Cardiac fibroblast (primary cell): ENCODE measurements at regions not wholly inside any gene's neighbourhood (a gene's known extent, or its start where the extent isn't known, plus 50 kb on each side); places are given as distances from the start of the nearest gene placed in this dataset.

ENCODE experiments used
- DNase-seq, 2 donors: peaks; one replicate each; pipeline versions ENCODE4 v3.0.0 to v3.0.0-alpha.2; 2010; ENCODE audit warnings: low read depth in 2 of 2
- H3K4me3 ChIP-seq, 2 donors: replicated peaks in 1 of 2; 1 replicate in 1 of 2; 2 replicates in 1 of 2; pipeline ENCODE4 v1.5.1; 2011; ENCODE audit warnings: low read depth in 2 of 2, low read length in 2 of 2, mild to moderate bottlenecking in 2 of 2, moderate library complexity in 1 of 2
- TF ChIP-seq, protein P1 (sequence below): IDR thresholded peaks from one replicate; pipeline ENCODE4 v1.5.1; 2011; ENCODE audit warnings: low read depth, mild to moderate bottlenecking, low read length, inconsistent platforms

DNA sequence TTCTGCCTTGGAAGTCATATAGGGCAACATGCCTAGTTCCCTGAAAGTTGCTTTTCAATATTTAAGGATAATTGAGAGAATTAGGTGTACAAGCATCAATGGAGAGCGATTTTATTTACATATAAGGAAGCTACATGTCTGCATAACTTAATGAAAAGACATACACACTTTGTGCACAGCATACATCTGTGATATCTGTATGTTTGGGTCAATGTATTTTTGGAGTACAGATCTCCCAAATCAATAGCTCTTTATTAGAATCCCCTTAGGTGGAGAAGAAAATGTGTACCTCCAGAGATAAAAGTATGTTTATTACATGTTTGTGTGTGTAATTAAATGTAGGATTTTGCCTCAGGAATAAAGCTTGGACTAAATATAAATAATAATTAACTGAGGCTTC lies 373.7 kb upstream of the CCNH start:
- no peak for DNase-seq
- no peak overlapping the region for H3K4me3 ChIP-seq
- TF ChIP-seq, protein P1, sequence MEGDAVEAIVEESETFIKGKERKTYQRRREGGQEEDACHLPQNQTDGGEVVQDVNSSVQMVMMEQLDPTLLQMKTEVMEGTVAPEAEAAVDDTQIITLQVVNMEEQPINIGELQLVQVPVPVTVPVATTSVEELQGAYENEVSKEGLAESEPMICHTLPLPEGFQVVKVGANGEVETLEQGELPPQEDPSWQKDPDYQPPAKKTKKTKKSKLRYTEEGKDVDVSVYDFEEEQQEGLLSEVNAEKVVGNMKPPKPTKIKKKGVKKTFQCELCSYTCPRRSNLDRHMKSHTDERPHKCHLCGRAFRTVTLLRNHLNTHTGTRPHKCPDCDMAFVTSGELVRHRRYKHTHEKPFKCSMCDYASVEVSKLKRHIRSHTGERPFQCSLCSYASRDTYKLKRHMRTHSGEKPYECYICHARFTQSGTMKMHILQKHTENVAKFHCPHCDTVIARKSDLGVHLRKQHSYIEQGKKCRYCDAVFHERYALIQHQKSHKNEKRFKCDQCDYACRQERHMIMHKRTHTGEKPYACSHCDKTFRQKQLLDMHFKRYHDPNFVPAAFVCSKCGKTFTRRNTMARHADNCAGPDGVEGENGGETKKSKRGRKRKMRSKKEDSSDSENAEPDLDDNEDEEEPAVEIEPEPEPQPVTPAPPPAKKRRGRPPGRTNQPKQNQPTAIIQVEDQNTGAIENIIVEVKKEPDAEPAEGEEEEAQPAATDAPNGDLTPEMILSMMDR, result no peak

DNA sequence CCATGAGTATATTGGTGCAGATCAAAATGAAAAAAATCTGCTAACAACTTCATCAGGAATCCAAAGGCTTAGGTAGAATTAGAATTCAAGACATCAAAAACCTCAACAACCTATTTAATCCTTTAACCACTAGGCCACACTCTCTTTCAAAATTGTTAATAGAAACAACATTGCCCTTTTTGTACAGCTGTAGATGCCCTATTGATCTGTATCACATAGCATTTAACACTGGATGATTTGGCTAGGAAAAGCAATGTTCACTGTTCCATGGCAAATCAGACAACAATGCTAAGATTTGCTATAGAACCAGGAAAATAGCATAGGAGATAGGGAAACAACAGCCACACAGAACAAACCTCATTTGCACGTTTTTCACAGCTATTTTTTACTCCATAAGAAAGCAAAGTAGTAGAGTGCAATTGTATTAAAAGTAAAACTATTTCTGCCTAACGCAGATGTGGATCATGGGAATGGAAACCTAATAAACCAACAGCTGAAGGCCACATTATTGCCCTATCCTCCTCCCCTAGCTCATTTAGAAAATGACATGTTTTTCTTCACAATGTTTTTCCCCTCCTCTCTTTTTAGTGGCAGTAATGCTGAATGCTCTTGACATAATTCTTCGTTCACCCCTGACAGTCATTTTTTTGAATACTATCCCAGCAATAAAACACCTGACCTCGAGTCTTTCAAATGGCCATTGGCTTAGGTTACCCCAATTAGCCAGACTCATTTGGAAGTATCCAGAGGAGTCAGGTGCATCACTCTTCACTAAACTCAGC lies 373.0 kb upstream of the CCNH start:
- TF ChIP-seq, protein P1, result no peak
- no peak overlapping the region for H3K4me3 ChIP-seq
- no peak for DNase-seq

DNA sequence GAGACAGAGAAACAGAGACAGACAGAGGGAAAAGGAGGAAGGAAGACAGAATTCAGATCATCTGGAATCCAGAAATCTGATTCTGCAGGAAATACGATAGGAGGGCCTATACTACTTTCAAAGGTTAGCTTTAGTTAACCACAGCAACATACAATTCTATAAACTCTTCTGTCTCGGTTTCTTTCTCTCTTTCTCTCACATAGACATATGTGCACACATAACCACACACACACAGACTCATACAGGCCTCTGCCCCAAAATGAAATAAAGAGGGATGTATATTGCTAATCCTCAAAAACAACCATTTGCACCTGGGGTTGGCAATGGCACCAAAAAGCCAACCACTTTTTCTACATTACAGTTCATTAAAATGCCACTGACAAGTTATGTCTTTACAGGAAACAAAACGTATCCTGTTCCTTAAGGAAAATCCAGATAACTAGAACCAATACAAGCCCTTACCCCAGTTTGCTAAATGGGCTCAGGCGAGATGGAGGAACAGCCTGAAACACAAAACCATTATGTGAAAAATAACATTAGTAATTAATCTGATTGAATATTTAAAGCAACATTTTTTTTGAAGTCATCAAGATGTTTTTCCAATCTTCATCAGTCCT lies 372.3 kb upstream of the CCNH start:
- DNase-seq, result no peak
- no peak overlapping the region for H3K4me3 ChIP-seq
- TF ChIP-seq, protein P1, result no peak

DNA sequence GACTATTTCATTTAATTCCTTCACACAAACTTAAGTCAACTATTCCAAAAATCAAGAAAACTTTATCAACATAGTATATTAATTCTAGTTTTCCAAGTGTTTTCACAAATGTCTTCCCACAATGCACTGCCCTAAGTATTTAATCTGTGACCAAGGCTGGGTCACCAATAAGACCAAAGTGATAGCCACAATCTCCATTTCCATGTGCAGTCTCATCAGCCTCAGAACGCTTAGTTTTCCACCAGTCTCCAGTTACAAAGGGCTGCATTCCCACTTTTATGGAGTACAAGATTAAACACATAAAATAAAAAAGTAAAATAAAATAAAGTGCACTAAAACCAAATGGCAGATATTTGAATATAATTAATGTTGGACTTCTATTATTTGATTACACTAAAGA lies 371.6 kb upstream of the CCNH start:
- H3K4me3 ChIP-seq, result no peak overlapping the region
- TF ChIP-seq, protein P1, result no peak
- no peak for DNase-seq

DNA sequence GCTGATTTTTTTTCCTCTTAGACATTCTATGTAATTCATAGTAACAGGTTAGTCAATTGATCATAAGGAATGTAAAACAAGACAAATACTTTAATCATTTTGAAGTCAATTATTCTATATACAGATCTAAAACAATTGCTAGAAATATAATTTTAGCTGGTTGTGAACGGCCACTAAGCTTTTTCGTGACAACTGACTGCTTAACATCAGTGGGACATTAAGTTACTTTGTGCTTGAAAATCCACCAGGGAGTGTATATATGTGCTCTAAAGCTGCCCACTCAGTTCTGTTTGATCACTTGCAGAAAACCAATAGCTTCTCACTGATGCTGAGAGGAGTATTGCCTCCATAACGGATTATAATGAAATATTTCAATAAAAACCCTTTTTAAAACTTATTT lies 370.2 kb upstream of the CCNH start:
- DNase-seq, result no peak
- no peak overlapping the region for H3K4me3 ChIP-seq
- TF ChIP-seq, protein P1, result no peak

DNA sequence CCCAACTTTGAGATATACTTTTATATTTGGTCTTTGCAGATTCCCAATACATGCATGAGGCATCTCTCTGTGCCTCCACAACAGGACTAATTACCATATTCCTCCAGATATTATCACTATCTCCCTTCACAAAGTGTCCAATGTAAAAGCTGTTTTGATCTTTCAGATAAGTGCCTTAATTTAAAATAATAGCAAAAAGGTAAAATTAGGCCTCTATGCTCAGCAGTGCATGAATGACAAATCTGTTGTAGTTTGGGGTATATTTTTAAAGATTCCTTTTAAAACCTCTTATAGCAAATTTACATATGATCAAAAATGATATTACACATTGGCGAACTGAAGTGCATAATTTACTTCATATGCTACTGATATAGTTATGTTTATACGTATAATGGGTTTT lies 369.2 kb upstream of the CCNH start:
- TF ChIP-seq, protein P1, result no peak
- H3K4me3 ChIP-seq, result no peak overlapping the region
- no peak for DNase-seq
